HG03139 (cell line): ENCODE measurements at regions not wholly inside any gene's neighbourhood (a gene's known extent, or its start where the extent isn't known, plus 50 kb on each side); places are given as distances from the start of the nearest gene placed in this dataset.

Experiments used
- ATAC-seq: cut with Tn5 transposase; IDR thresholded peaks from one replicate; pipeline ENCODE4 v1.9.1; 2021; ENCODE audit not compliant: unreplicated experiment

DNA sequence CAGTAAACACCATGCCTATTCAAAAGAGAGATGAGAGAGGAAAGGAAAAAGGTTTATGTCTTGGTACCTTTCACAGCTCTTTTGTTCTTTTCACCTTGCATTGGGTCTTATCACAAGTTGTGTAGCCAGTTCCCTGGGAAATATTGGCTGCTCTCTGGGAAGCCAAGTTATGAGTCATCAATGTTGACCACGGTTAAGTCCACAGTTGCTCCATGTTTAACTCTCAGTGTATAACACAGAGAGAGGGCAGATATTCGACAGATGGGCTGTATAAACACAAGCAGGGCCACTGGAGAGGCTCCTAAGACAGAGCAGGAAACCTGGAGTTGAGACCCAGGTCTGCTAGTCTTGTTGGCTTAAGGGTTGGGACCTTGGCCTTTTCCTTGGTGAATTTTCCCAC, 718.6 kb downstream of the QKI start:
- no peak for ATAC-seq

DNA sequence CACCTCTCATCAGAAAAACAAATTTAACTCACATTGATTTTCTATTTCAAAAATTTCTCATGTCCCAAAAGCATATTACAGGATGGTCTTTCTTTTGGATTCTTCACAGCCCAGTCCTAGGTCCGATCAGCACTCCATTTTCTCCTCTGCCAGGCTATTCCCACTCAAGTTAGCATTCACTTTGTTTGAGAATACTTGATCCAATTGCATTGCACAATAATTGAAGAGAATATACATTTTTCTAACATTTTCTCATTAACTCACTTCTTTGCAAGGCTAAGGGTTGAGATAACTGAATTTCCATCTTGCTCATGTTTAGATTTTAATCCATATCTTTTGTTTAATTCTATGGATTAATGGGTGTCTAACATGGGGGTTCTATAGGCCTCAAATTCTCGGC, 716.1 kb downstream of the QKI start:
- no peak for ATAC-seq

DNA sequence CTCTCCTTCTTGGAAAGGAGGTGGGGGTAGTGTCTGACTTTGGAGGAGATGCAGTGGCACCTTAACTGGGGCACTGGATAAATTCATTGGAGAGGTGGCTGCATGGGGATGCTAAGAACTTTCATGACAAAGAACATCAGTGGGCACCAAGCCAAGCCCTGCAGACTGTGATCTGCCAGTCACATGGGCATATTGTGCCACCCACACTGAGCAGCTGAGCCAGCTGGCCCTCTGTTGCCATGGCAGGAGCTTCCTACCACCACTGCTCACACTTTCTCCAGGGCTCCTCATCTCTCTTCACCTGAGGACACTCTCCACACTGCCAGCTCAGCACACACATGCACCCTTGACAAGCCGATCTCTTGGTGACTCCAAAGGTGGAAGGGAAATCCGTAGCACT, 715.6 kb downstream of the QKI start:
- no peak for ATAC-seq

DNA sequence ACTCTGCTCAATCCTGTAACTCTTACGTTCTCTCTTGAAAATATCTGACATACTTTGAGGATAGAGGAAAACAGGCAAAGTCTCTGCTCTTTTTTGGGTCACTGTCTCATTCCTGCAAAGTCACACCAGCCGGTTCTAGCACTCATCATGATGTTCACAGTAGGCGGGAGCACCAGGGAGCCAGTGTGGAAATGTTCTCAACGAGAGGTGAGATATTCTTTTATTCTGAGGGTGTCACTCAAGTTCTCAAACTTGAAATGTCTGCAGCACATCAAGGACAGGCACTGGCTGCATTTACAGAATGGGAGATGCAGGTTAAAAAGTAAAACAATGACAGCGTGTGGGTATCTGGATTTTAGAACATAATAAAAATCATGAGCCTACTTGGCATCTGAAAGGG, 714.7 kb downstream of the QKI start:
- ATAC-seq: no peak

DNA sequence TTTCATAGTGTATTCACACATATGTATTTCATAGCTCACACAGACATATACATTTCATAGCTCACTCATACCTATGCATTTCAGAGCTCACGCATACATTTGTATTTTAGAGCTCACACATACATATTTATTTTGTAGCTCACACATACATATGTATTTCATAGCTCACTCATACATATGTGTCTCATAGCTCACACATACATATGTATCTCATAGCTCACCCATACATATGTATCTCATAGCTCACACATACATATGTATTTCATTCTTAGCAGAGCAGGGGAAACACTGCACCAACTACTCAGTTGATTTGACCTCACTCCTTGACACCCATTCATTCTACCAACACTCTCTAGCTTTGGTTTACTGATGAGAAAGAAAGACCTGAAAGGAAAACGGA, 713.6 kb downstream of the QKI start:
- no peak for ATAC-seq

DNA sequence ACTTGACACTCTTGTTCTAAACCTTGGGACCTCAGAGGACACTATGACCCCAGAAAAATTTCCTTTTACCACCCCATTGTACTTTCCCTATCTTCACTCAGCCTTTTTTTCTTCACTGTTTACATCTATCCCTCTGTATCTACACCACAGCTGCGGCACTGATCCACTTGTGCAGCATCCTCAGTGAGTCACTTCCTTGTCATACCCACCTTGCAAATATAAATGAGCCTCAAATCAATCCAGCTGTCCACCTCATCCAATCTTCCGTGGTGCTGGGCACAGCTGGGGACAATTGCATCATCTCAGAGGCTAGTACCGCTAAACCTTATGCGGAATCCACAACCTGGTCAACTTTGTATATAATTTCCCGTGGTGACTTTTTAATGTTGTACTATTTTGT, 710.5 kb downstream of the QKI start:
- ATAC-seq: no peak

DNA sequence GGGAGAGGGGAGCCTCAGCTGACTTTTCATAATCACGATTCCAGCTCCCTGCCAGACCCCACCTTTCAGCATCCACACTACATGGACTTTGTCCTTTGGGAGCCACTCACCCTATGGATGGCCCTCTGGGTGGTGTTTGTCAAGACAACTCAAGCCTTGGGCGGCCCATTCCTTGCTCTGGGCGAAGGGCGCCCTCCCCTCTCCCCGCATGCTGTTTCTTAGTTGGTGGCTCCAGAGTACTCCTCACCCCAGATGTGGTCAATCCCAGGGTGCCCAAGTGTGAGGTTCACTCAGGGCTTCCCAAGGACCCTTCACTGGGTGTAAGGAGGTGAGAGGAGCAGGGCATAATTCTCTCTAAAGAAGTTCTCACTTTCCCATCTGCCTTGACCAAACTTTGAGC, 710.0 kb downstream of the QKI start:
- ATAC-seq: no peak

DNA sequence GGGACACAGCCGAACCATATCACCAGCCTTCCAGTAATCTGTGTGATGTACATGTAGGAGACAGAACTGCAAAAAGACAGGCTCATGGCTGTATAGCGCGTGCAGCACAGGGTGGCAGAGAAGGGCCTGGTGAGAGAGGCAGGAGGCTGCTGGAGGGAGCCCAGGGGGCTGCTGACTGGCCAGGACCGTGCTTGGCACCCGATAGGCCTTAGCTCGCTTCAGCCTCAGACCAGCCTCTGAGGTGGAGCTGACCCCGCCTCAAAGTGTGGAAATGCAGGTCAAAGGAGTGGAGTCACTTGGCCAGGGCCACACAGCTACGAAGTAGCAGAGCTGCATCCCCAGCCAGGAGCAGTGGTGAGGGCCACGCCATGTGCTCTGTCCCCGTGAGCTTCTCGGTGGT, 707.6 kb downstream of the QKI start:
- no peak for ATAC-seq

DNA sequence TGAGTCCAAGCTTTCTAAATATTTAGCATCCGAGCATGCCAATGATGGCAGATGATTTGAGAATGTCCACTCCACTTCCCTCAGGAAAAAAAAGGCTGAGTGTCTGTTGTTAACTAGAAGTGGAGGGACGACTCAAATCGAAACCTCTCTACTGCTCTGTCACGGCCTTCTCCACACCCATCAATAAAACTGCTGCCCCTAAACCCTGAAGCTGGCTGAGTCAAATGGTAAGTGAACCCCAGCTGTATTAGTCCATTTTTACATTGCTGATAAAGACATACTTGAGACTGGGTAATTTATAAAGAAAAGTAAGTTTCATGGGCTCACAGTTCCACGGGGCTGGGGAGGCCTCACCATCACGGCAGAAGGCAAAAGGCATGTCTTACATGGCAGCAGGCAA, 707.0 kb downstream of the QKI start:
- ATAC-seq: no peak

DNA sequence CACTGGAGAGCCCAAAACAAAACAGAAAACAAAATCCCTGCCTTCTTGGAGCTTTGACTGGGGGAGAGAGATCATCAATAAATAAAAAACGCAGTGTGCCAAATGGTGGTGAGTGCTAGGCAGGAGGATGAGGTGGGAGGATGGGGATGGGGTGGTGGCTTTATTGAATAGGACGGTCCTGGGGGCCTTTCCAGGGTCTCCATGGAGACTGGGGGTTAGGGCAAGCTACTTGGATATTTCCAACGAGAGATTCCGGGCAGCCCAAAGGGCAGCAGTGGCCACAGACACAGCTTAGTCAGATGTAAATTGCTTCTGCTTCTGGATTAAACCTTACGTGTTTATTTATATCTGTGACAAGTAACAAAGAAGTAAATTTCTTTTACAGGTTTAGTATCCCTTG, 700.1 kb downstream of the QKI start:
- no peak for ATAC-seq

DNA sequence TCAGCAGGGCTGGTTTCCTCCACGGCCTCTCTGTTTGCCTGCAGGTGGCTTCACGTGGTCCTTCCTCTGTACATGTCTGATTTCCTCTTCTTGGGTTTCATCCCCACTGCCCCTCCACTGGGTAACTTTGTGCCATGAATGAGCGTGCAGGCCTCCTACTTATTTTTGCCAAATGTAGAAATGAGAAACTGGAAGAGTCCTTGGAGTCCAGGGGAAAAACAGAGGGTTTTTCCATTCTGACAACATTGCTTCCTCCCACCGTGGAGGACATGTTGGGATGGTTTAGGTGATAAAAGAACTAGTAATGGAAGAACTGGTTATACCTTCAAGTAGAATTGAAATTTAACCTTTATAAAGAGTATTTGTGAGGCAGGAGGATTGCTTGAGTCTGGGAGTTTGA, 699.5 kb downstream of the QKI start:
- ATAC-seq: no peak

DNA sequence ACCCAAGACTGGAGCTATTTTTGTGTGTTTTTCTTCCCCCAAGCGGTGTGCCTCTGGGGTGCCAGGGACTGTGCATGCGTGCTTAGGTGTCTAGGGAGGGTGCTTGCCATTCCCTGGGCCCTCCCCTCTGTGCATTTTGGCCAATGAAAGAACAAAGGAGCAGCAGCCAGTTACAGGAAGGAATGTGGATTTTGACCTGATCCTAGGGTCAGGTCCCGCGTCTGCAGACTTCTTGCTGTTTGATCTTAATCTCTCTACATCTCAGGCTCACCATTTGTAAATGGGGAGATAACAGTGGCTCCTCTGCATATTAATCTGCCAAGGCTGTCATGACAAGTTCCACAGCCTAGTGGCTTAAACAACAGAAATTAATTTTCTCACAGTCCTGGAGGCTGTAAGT, 699.1 kb downstream of the QKI start:
- ATAC-seq: no peak

DNA sequence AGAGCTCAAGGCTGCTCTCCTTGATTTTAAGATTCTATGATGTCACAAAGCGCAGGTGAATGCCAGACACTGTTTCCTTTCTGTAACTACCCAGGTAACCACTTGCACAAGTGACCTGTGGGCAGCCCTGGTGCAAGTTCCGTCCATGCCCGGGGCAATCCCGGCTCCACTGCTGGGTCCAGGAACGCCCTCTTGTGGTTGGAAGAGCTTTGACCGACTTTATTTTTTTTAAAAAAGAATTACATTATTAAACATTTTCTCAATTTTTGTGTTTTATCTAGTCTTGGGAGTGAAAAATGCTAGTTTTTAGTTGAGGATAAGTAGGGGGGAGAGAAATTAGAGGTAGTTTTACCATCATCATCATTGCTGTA, 695.2 kb downstream of the QKI start:
- ATAC-seq: no peak

DNA sequence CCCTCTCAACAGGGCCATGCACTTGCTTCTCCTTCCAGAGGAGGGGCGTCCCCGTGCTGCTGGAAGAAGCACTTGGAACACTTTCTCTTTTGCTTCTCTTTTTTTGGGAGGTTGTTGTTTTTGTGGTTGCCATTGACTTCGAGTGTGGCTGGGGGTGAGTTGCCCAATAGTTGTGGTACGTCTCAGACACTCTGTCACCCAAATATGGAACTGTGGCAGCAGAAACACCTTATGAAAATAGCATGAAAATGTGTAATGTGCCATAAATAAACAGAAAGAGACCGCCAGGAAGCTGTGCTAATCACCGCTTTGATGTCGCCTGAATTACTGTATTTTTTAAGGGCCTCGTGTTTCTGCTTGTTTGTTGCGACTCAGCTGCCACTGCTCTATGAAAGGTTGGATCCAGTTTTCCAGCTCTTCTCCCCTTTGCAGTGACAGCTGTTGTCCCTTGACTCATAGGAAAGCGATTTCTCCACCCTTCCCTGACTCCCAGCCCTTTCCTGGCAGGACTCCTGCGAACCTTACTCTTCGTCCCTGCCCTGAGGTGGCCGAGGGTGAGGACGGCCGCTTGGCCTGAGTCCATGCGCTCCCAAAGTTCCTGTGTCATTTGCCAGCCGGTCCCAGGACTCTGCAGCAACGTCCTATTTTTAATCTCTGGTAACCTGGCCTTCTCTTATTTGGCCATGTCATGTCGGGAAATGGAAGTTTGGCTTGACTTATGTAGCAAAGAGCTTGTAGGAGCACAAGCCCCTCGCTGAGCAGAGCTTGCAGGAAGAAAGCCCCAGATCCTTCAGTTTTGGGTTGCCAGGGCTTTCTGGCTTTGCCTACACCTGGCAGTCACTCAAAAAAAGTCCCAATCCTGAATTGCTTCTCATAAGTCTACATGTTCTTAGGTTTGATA, 694.6 kb downstream of the QKI start:
- ATAC-seq: no peak

DNA sequence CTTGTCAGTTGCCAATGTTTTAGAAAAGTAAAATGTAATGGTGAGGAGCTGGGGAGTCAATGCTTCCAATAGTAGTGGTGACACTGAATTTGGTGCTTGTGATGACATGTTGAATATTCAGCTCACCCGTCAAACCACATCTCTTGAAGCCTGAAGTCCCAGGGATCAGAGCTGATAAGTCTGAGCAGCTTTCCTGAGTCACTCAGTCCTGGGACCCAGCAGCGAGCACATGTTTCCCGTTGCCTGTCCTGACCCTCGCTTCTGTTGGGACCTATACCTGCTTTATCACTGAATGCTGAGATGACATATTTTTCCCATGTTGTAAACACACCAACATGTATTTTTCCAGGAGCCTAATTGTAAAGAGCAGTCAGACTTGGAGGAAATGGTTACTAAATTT, 693.6 kb downstream of the QKI start:
- no peak for ATAC-seq

DNA sequence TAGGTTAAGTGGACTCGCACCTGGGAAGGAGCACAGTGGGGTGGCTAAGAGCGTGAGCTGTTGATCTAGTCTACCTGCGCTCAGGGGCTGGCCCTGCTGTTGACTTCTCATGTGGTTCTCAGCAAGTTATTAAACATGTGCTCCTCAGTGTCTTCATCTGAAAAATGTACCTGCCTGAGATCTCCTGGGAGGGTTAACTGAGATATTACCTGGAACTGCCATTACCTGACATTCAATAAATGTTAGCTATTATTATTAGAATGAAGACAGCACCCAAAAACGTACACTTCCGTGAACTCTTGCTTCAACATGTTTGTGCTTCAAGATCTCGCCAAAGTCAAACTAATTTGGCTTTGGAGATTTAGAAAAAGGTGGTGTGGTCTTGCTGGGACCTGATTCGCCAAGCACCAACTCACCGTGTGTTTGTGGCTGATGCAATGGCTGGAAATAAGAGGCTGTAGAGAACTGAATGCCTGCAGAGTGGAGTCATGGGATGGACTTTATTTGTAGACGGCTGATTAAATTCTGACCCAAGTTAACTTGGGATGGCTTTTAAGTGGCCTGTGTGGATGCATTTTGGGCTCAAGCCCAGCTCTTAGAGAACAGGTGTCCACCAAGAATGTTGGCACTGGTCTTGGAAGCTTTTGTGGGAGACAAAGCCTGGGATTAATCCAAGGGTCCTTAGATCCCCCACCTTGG, 692.9 kb downstream of the QKI start:
- ATAC-seq: no peak

DNA sequence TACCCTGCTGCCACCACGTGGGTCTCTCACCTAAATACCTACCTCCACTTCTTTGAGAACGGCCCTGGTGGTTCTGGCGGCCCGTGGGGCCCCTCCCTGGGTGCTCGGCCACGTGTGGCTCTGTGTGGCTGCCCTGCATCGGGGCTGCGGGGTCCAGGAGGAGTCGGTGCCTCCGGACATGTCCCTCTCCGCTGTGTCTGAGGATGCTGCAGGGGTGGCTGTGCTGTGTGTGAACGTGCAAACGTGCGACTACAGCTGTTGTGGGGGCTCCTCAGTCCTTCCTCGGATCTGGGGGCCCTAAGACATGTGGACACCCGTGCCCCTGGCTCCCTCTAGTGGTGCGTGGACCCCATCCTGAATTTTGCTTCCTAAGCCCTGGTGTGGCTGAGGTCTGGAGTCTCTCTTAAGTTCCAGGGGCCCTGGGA, 691.8 kb downstream of the QKI start:
- no peak for ATAC-seq

DNA sequence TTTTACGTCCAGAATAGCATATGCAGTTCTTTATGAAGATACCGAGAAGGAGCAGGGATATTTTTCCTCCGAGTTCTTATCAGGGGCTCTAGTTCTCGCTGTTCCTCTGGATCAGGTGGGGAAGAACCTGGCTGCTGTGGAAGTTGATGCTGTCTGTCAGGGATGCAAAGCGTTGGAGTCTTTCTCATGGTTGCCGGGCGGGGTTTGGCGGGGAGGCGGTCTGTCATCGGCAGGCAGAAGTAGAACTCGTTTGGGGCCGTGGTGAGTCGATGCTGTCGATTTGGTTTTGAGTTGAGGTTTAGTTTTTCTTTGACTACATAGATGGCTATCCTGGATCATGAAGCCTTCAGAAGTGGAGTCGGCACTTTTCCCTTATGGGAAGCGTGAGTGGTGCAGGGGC, 691.2 kb downstream of the QKI start:
- no peak for ATAC-seq

DNA sequence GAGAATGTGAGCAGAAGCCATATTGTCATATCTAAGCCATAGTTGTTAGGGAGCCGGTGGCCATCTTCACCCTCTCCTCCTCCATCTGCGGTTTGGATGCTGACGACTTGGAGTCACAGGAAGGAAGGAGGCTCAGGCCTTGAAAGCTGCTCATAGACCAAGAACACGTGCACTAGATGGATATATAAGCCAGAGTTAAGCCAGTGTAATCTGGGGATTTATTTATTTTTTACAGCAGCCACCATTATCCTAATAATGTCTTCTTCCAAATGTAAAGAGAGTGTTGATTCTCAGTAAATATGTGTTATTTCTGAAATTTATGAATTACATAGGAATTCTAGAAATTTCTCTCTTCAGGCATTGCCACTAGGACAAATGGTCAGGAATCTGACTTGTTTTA, 689.9 kb downstream of the QKI start:
- ATAC-seq: no peak

DNA sequence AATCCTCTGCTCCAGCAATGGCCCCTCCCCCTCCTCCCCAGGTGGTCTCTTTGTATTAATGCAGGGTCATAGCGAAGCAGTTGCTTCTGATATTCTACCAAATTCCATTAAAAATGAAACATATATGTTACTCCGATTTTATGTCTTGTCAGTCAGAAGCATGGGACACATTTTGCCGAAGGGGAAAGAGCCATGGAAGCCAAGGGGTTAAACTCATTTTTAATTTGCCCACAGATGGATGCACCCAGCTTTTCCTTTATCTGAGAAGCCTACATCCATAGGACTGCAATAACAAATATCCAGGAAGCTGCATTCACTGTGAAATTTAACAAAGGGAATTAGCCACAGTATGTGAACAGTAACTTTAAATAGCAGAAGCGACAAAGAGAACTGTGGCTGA, 688.2 kb downstream of the QKI start:
- ATAC-seq: no peak

DNA sequence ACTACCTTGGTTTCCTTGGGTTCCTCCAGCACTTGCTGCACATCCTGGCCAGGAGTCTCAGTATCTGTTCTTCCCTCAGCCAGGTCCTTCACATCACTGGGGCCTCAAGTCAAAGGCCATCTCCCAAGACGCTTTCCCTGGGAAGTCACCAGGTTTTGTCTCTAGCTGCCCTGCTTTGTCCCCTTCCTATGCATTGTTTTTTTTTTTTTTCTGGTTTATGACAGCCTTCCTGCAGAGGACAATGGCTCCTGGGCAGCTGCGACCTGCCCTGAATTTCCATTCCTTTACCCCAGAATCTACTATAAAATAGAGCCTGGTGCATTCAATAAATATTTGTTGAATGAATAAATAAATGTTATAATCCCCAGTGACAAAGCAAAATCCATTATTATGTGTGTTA, 687.3 kb downstream of the QKI start:
- ATAC-seq: no peak

DNA sequence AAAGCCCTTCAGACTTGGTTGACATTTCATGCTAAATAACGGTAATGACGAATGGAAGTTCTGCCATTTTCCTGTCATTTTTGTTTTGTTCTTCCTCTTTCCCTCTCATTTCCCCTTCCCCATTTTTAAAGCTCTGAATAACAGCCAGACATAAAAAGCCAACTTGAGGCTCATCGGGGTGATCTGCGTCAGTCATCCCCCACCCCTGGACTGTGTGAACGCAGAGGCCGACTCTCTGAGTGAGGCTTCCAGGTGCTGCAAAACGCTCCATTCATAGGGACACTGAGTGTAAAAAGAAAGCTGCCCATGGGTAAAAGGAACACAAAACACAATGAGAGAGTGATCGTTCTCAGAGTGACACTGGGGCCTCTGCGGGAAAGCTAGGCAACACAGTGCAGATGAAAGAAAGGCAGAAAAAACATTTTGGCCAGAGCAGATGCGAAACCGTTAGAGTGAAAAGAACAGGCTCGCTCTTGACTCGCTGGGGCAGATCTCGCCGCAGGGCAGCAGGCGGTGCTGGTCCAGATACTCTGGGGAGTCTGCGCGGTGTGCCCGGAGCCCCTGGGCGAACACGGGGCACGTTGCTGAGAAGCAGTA, 684.8 kb downstream of the QKI start:
- ATAC-seq: no peak
